ENCODE measurements at regions not wholly inside any gene's neighbourhood (a gene's known extent, or its start where the extent isn't known, plus 50 kb on each side); places are given as distances from the start of the nearest gene placed in this dataset.
A peak's percentile ranks its signal among the peaks of the same experiment; 100 is the strongest.

- no peak overlapping the region for H4K91ac ChIP-seq (replicated peaks; ENCODE audit: insufficient read length, low read length)
- no peak for DNase-seq (ENCODE audit: low read depth in 1 of 2, low spot score in 2 of 2)
- H3K36me3 ChIP-seq (ENCODE audit: control insufficient read depth in 2 of 4, insufficient read depth in 4 of 4, low read length in 3 of 4) = no peaks in the 10 kb centered on the region
- peak; percentile 69; the same call in 1 of the 2 replicates for TF ChIP-seq CEBPB (IDR thresholded peaks at IDR 0.05; ENCODE audit: low read depth, low read length)
- TF ChIP-seq KDM1A (IDR thresholded peaks at IDR 0.05; ENCODE audit: borderline replicate concordance, low read length) = no peak
- H3K27ac ChIP-seq (ENCODE audit: low read depth, low read length) = no peak overlapping the region
- H3K27me3 ChIP-seq (replicated peaks in 1 of 4; ENCODE audit: control insufficient read depth in 3 of 4, extremely low read depth in 1 of 4, insufficient read depth in 3 of 4, low read length in 3 of 4) = no peaks in the 10 kb centered on the region
- CTCF ChIA-PET (ENCODE audit: partially characterized antibody) = interaction anchor here (1.0 kb wide), 1 partner anchor 11 kb away, joined by 4 read pairs; no protein-coding TSS in a partner anchor
- H3K4ac ChIP-seq (replicated peaks; ENCODE audit: insufficient read length, low read depth, low read length) = no peak overlapping the region
- H3K9ac ChIP-seq (replicated peaks in 1 of 4; ENCODE audit: extremely low read depth in 1 of 4, low read depth in 3 of 4, low read length in 3 of 4) = no peak overlapping the region
- no peaks in the 10 kb centered on the region for H3K79me2 ChIP-seq (ENCODE audit: control insufficient read depth in 1 of 2, insufficient read depth in 2 of 2, low read length in 2 of 2)
- no peak overlapping the region for H2AK5ac ChIP-seq (ENCODE audit: low read depth, low read length)
- no peak overlapping the region for H3K18ac ChIP-seq (ENCODE audit: extremely low read depth, low read length)
- H3K23ac ChIP-seq (ENCODE audit: insufficient read length) = no peak overlapping the region
- peaks cover 0 to 3% (median 0%) of the 10 kb centered on the region in 4 experiments; a peak in 2 of 7 replicates for H3K4me1 ChIP-seq (replicated peaks in 1 of 4; ENCODE audit: control insufficient read depth in 3 of 4, insufficient read depth in 4 of 4, low read length in 3 of 4)
- no peaks in the 10 kb centered on the region for H3K79me1 ChIP-seq (ENCODE audit: low read depth, low read length)
- FAIRE-seq = no peak
- no peak overlapping the region for H3K56ac ChIP-seq (replicated peaks; ENCODE audit: insufficient read length, low read depth, low read length)
- no peak overlapping the region for H2BK120ac ChIP-seq (replicated peaks; ENCODE audit: low read depth, low read length)
- H4K8ac ChIP-seq (ENCODE audit: extremely low read depth, insufficient read depth, low read length) = no peak overlapping the region; the same call in 1 of the 2 replicates
- H3K14ac ChIP-seq (ENCODE audit: insufficient read length) = no peak overlapping the region
- H3K4me2 ChIP-seq (ENCODE audit: insufficient read depth in 1 of 2, low read depth in 2 of 2, low read length in 2 of 2) = no peak overlapping the region
- no peak overlapping the region for H4K5ac ChIP-seq (ENCODE audit: insufficient read length, low read depth, low read length)
- 94% methylated on average over 11 of the region's 11 CpGs; no CpG with 5 or more reads in 1 of the 2 experiments for WGBS, 2 experiments (ENCODE audit: extremely low coverage in 1 of 2, insufficient coverage in 1 of 2, insufficient read length in 1 of 2, insufficient replicate concordance in 2 of 2, low coverage in 1 of 2, low lambda C conversion rate in 2 of 2, missing lambda C conversion rate in 1 of 2)
- H2BK20ac ChIP-seq (ENCODE audit: low read length) = no peak overlapping the region
- H2BK12ac ChIP-seq (ENCODE audit: low read depth, low read length) = no peak overlapping the region
- POLR2A ChIA-PET (ENCODE audit: partially characterized antibody) = no interaction called here
- H4K20me1 ChIP-seq (replicated peaks in 1 of 2; ENCODE audit: control insufficient read depth in 1 of 2, insufficient read depth in 2 of 2, low read length in 2 of 2) = no peaks in the 10 kb centered on the region
- no peak overlapping the region for H2BK15ac ChIP-seq (ENCODE audit: low read length)
- H3K23me2 ChIP-seq (ENCODE audit: low read depth, low read length) = no peaks in the 10 kb centered on the region
- H3K4me3 ChIP-seq (ENCODE audit: extremely low read depth in 1 of 4, insufficient read depth in 2 of 4, low read depth in 3 of 4, low read length in 4 of 4) = no peak overlapping the region
- H2BK5ac ChIP-seq (ENCODE audit: low read depth, low read length) = no peak overlapping the region
- peaks cover 0 to 3% of the 10 kb centered on the region in 2 experiments; a peak in 1 of 4 replicates for H3K9me3 ChIP-seq (ENCODE audit: insufficient read depth in 2 of 2, low read depth in 1 of 2, low read length in 1 of 2)
- peak overlapping the region; percentile 91 for H2AFZ ChIP-seq (ENCODE audit: low read length)
These were observed 201.0 kb upstream of the ADRA1D start for GRCh38 chr20:4449957-4450715.

Measured in H1 (cell line).